H7 (cell line): ENCODE measurements at regions not wholly inside any gene's neighbourhood (a gene's known extent, or its start where the extent isn't known, plus 50 kb on each side); places are given as distances from the start of the nearest gene placed in this dataset.

Experiments
- DNase-seq: peaks from one replicate; pipeline ENCODE4 v3.0.0; 2012
- H3K27me3 ChIP-seq: 2 replicates; pipeline ENCODE4 v1.6.0; 2011; ENCODE audit warnings: mild to moderate bottlenecking, low read length; ENCODE audit not compliant: control insufficient read depth, insufficient read depth
- H3K36me3 ChIP-seq: replicated peaks from 2 replicates; pipeline ENCODE4 v1.5.1; 2011; ENCODE audit warnings: low read length; ENCODE audit not compliant: control insufficient read depth, insufficient read depth
- H3K4me3 ChIP-seq: 2 replicates; pipeline ENCODE4 v1.5.1; 2011; ENCODE audit warnings: low read depth, mild to moderate bottlenecking, control low read depth, low read length, moderate library complexity; ENCODE audit not compliant: insufficient read depth

GRCh38 chr3:5442106-5442785 is 254.7 kb downstream of the EDEM1 start:
- DNase-seq = no peak
- H3K4me3 ChIP-seq = no peak overlapping the region
- H3K27me3 ChIP-seq = no peaks in the 10 kb centered on the region
- H3K36me3 ChIP-seq = no peaks in the 10 kb centered on the region

- H3K27me3 ChIP-seq = no peaks in the 10 kb centered on the region
- no peak for DNase-seq
- no peaks in the 10 kb centered on the region for H3K36me3 ChIP-seq
- no peak overlapping the region for H3K4me3 ChIP-seq
These were observed 255.3 kb downstream of the EDEM1 start for GRCh38 chr3:5442786-5443138.

- no peak for DNase-seq
- Histone ChIP-seq H3K36me3 (no peaks in the 10 kb centered on the region), H3K27me3 (no peaks in the 10 kb centered on the region), H3K4me3 (no peak overlapping the region)
These were observed 256.7 kb downstream of the EDEM1 start for GRCh38 chr3:5444253-5444652.

GRCh38 chr3:5445676-5446201 is 258.2 kb downstream of the EDEM1 start:
- Histone ChIP-seq H3K36me3 (no peaks in the 10 kb centered on the region), H3K27me3 (no peaks in the 10 kb centered on the region), H3K4me3 (no peak overlapping the region)
- DNase-seq = no peak

GRCh38 chr3:5448246-5448645 is 260.7 kb downstream of the EDEM1 start:
- H3K4me3 ChIP-seq = no peak overlapping the region
- H3K36me3 ChIP-seq = no peaks in the 10 kb centered on the region
- no peak for DNase-seq
- no peaks in the 10 kb centered on the region for H3K27me3 ChIP-seq

GRCh38 chr3:5448816-5449215 is 261.3 kb downstream of the EDEM1 start:
- DNase-seq = no peak
- Histone ChIP-seq H3K4me3 (no peak overlapping the region), H3K36me3 (no peaks in the 10 kb centered on the region), H3K27me3 (no peaks in the 10 kb centered on the region)

GRCh38 chr3:5456199-5456598 is 268.7 kb downstream of the EDEM1 start:
- H3K27me3 ChIP-seq = no peaks in the 10 kb centered on the region
- no peak overlapping the region for H3K4me3 ChIP-seq
- no peak for DNase-seq
- H3K36me3 ChIP-seq = no peaks in the 10 kb centered on the region

- no peak for DNase-seq
- Histone ChIP-seq H3K36me3 (no peaks in the 10 kb centered on the region), H3K4me3 (no peak overlapping the region), H3K27me3 (no peaks in the 10 kb centered on the region)
These were observed 271.0 kb downstream of the EDEM1 start for GRCh38 chr3:5458526-5458925.

GRCh38 chr3:5462086-5462485 is 274.6 kb downstream of the EDEM1 start:
- no peak for DNase-seq
- Histone ChIP-seq H3K36me3 (no peaks in the 10 kb centered on the region), H3K4me3 (no peak overlapping the region), H3K27me3 (no peaks in the 10 kb centered on the region)

- DNase-seq = no peak
- Histone ChIP-seq H3K36me3 (no peaks in the 10 kb centered on the region), H3K27me3 (no peaks in the 10 kb centered on the region), H3K4me3 (no peak overlapping the region)
These were observed 276.5 kb downstream of the EDEM1 start for GRCh38 chr3:5463991-5464390.

GRCh38 chr3:5464649-5465048 is 277.1 kb downstream of the EDEM1 start:
- Histone ChIP-seq H3K4me3 (no peak overlapping the region), H3K27me3 (no peaks in the 10 kb centered on the region), H3K36me3 (no peaks in the 10 kb centered on the region)
- DNase-seq = no peak

GRCh38 chr3:5465183-5465582 is 277.7 kb downstream of the EDEM1 start:
- no peak for DNase-seq
- H3K27me3 ChIP-seq = no peaks in the 10 kb centered on the region
- no peak overlapping the region for H3K4me3 ChIP-seq
- no peaks in the 10 kb centered on the region for H3K36me3 ChIP-seq

GRCh38 chr3:5466065-5466464 is 278.6 kb downstream of the EDEM1 start:
- no peak for DNase-seq

GRCh38 chr3:5466717-5467116 is 279.2 kb downstream of the EDEM1 start:
- no peak overlapping the region for H3K4me3 ChIP-seq
- no peak for DNase-seq
- no peaks in the 10 kb centered on the region for H3K27me3 ChIP-seq
- H3K36me3 ChIP-seq = no peaks in the 10 kb centered on the region

More at GRCh38 chr3:5466065-5466464, 278.6 kb downstream of the EDEM1 start:
- Histone ChIP-seq H3K36me3 (no peaks in the 10 kb centered on the region), H3K27me3 (no peaks in the 10 kb centered on the region), H3K4me3 (no peak overlapping the region)

- DNase-seq = no peak
- no peaks in the 10 kb centered on the region for H3K27me3 ChIP-seq
- H3K36me3 ChIP-seq = no peaks in the 10 kb centered on the region
- no peak overlapping the region for H3K4me3 ChIP-seq
These were observed 286.0 kb downstream of the EDEM1 start for GRCh38 chr3:5473471-5473870.

- DNase-seq = no peak
- H3K36me3 ChIP-seq = no peaks in the 10 kb centered on the region
- H3K4me3 ChIP-seq = no peak overlapping the region
- H3K27me3 ChIP-seq = no peaks in the 10 kb centered on the region
These were observed 288.9 kb downstream of the EDEM1 start for GRCh38 chr3:5476403-5476802.
